HG03108 (cell line): ENCODE measurements at regions not wholly inside any gene's neighbourhood (a gene's known extent, or its start where the extent isn't known, plus 50 kb on each side); places are given as distances from the start of the nearest gene placed in this dataset.
A peak's percentile ranks its signal among the peaks of the same experiment; 100 is the strongest.

Experiments used
- ATAC-seq: cut with Tn5 transposase; IDR thresholded peaks from one replicate; pipeline ENCODE4 v1.9.1; 2021; ENCODE audit warnings: moderate library complexity; ENCODE audit not compliant: unreplicated experiment

GRCh38 chr4:26020083-26020668 lies 106.2 kb downstream of the SMIM20 start:
- no peak for ATAC-seq

DNA sequence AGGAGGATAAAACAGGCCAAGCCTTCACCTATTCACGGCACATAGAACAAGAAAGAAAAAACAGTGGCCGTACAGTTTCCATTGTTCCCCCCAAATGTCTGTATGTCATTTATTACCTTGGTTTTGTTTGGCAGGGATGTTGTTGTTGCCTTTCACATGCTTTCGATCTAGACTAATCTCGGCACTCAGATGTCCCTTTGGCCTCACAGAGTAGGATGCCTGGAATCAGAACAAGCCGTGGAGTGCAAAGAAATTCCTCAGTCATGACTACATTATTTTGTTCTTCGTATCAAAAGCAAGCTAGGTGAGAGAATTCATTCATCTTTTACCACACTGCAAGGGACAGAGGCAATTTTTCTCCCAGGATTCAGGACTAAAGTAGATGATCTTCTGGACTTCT lies 106.9 kb downstream of the SMIM20 start:
- ATAC-seq = no peak

GRCh38 chr4:26021417-26022345 lies 107.7 kb downstream of the SMIM20 start:
- ATAC-seq = no peak

- ATAC-seq = no peak
Observed at GRCh38 chr4:26022346-26023202, 108.6 kb downstream of the SMIM20 start.

DNA sequence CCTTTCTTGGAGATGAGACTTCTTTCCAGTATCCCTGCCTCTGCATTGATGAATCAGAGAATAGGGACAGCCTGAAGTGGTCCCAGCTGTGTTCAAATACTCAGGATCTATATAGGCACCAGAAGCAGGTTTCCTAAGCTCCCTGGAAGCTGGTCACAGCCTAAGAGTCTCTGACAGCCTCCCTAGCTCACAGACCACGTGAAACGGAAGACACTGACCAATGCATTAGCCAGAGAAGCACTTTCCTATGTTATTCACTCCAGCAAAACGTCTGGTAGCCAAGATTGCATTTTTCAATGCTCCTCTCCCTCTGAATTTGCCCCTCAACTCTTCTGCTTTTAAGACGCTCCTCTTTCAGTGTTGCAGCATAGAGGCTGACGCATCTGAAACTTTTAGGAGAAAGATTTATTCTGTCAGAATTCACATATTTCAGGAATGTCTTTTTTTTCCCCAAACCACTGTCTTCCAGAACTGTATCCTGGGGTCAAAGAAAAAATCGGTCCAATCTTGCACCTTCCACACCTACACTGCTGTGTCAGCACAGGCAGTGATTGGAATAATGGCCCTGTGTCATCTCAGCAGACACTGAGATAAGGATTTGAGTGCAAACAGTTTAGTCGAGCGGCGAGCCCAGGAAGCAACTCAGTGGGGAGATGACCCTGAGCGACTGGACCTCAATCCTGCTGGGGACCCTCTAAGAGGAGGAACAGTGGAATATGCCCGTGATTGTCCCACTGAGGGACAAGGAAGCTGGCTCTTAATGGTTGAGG lies 109.4 kb downstream of the SMIM20 start:
- ATAC-seq = no peak

DNA sequence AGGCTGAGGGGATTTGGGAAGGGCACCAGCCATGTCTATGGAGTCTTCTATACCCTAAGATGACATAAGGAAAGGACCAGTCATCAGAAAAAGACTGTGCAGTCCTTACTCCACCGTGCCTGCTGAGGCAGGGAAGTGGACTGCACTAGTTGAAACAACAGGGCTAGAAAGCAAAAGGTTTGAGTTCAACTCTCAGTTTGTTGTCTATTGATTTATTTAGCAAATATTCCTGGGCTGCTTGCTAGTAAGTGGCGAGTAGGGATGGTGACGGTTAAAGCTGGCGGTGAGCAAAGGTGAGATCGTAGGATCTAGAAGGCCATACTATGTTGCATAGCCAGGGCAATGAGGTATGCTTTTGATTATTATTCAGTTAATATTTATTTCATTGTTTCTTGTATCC lies 110.1 kb downstream of the SMIM20 start:
- ATAC-seq = no peak

DNA sequence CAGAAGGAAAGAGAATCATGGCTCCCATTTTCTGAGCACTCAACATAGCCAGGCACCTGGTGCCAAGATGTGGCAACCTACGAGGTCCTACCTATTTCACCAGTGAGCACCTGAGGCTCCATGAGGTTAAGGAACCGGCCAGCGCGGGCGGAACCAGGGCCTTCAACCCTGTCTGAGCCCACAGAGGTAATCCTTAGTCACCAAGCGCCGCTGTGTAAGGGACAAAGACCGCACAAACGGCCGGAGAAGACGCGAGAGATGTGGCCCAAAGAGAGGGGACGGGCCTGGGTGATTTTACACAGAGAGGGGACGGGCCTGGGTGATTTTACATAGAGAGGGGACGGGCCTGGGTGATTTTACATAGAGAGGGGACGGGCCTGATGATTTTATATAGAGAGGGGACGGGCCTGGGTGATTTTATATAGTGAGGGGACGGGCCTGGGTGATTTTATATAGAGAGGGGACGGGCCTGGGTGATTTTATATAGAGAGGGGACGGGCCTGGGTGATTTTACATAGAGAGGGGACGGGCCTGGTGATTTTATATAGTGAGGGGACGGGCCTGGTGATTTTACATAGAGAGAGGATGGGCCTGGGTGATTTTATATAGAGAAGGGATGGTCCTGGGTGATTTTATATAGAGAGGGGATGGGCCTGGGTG lies 114.2 kb downstream of the SMIM20 start:
- no peak for ATAC-seq

- ATAC-seq = peak; percentile 95
Observed at GRCh38 chr4:26028793-26029567, 115.0 kb downstream of the SMIM20 start.

DNA sequence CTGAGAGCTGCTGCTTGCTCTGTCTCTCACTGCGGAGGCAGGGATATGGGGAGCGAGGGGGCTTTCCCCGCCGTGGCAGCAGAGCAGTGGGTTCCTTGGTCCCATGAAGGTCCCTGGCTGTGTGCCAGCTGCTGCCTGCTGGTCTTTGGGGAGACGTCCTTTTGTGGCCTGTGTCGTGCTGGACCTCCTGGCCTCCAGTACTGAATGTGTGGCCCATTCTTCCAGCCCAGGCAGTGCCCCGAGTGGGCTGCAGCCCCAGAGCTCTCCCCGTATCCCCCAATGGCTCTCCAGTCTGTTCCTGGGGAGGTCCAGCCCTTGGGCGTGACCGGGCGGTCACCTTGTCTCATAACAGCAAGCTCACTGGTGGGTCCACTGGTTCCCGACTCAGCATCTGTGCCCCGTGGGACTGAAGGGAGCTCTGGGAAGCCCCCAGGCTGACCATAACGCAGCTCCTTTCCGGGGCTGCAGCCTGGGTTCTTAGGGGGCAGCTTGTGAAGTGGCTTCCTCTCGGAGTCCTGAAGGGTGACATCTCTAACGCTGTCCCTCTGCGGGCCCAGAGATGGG lies 115.6 kb downstream of the SMIM20 start:
- ATAC-seq = no peak

DNA sequence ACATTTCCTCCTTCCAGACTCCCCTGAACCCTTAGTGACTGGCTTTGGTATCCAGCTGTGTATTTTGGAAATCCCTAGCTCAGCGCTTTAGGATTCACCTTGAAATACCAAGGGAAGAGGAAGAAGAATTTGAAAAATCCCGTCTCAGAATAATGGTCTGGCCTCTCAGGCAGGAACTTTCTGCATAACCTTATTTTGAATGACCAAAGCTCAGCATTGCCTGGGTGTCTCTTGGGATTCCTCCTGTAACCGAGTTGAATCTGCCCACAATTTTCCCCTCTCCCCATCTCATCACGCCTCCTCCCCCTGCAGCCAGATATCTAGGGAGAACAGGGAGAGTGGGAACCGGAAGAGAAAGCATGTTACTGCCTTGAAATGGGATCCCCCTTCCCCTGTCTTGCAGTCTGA lies 116.2 kb downstream of the SMIM20 start:
- no peak for ATAC-seq

DNA sequence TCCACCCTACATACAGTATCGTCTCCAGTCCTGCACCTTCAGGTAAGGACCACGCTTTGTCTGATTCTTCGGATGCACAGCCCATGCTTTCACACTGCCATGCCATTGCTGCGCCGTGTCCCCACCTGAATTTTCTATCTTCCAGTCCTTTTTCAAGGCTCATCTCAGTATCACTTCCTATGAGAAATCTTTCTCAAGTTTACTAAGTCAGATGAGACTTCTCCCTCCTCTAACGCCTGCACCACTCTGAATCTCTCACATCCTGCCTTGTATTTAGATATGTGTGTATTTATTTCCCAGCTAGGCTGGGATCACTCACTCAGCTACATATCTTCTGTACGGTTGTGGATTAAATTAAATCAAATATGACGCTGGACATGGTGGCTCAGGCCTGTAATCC lies 116.8 kb downstream of the SMIM20 start:
- ATAC-seq = no peak

GRCh38 chr4:26031704-26032103 lies 117.7 kb downstream of the SMIM20 start:
- no peak for ATAC-seq

DNA sequence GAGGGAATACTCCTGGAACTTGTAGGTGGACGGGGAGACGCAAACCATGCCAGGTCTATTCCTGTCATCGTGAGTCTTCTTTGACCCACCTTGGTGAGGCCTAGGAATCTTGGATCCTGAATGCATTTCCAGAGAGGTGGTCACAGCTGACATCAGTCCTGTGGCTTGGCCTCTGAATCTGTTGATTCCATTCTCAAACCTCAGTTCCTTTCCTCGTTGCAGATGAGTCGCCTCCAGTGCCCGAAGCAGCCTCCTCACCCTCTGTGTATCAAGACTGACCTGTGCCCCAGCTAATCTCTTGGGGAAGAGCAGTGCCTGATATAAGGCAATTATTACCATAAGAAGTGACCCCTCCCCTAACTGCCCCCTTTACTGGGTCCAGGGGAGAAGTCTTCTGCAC lies 118.1 kb downstream of the SMIM20 start:
- ATAC-seq = no peak

DNA sequence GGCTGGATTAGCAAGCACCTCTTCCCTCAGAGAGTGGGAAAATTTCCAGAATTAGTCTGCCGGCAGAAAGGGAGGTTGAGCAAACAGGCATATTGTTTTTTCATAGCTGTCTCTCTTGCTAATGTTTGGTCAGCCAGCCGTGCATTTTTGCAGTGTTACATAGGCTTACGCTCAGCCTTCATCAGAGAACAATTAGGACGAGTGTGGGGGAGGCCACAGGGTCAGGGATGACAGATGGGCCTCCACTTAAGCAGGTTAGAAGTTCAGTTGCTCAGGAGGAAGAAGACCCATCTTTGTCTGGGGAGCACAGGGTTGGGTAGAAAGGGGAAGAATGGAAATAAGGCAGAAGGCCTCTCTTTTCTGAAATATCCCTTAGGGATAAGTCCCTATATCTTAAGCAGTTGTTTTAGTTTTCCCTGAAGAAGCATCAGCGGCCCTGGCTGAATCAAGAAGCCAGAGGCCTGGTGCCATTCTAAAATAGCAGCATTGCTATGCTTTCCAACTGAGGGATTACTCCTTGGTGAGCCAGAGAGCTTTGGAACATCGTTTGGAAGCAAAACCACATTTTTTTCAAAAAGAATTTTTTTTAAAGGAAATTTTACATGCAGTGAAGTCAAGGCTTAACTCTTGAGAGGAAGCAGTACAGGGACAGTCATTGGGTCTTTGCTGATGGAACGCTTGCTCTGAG lies 118.8 kb downstream of the SMIM20 start:
- ATAC-seq = no peak

- no peak for ATAC-seq
Observed at GRCh38 chr4:26033389-26033788, 119.4 kb downstream of the SMIM20 start.

- no peak for ATAC-seq
Observed at GRCh38 chr4:26034849-26035248, 120.8 kb downstream of the SMIM20 start.

DNA sequence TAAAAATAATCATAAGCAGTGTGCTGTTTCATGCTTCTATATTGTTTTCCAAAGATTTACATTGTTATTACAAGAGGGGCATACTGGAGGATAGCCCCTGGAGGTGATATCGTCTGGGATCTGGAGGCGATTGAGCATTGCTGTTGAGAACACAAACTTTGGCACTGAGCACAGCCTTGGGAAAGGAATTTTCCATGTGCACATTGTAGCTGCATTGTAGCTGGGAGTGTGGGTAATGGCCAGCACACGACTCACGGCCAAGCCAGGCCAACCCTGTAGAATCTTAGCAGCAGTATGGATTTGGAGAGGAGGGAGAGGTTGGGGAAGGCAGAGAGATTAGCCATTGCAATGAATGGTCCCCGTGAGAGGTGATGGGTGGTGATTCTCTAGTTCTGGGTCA lies 121.9 kb downstream of the SMIM20 start:
- ATAC-seq = no peak

- ATAC-seq = no peak
Observed at GRCh38 chr4:26039639-26040359, 125.8 kb downstream of the SMIM20 start.
